22Rv1 (cell line): ENCODE measurements at regions not wholly inside any gene's neighbourhood (a gene's known extent, or its start where the extent isn't known, plus 50 kb on each side); places are given as distances from the start of the nearest gene placed in this dataset.

ENCODE experiments used
- ZFX ChIP-seq: fragments of 450-650 bp; IDR thresholded peaks from 2 replicates; pipeline ENCODE4 v1.6.1; 2017; ENCODE audit warnings: antibody characterized with exemption, borderline replicate concordance
- TF ChIP-seq, protein P1 (sequence below): fragments of 450-650 bp; IDR thresholded peaks from 2 replicates; pipeline ENCODE4 v1.5.1; 2017; ENCODE audit warnings: mild to moderate bottlenecking

DNA sequence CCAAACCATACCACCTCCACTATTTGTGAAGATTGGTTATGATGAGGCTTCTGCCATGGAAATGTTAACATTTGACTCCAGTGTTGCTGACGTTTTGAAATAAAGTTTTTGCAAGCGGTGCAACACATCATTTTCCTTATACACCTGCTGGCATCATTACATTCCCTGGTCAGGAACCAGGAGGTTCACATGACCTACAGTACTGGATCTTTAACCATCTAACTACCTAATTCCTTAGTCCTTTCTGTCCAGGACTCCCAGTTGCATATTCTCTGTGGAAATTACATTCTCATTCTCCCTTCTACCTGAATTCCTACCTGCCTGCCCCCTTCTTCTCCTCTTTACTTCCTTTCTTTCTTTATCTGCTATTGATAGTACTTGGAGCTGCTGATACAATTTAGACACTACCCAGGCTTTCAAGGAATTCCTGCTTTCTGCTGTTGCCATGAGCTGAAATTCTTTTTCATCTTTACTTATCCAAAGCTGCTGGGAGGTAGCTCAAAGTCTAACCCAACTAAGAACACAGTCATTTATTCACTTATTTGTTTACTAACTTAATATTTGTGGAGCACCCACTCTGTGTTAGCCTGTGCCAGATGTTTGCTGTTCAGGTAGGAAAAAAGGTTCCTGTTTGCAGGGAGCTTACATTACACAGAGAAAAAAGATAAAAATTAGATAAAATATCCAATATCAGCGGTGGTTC, 144.2 kb downstream of the EDEM1 start:
- TF ChIP-seq, protein P1, sequence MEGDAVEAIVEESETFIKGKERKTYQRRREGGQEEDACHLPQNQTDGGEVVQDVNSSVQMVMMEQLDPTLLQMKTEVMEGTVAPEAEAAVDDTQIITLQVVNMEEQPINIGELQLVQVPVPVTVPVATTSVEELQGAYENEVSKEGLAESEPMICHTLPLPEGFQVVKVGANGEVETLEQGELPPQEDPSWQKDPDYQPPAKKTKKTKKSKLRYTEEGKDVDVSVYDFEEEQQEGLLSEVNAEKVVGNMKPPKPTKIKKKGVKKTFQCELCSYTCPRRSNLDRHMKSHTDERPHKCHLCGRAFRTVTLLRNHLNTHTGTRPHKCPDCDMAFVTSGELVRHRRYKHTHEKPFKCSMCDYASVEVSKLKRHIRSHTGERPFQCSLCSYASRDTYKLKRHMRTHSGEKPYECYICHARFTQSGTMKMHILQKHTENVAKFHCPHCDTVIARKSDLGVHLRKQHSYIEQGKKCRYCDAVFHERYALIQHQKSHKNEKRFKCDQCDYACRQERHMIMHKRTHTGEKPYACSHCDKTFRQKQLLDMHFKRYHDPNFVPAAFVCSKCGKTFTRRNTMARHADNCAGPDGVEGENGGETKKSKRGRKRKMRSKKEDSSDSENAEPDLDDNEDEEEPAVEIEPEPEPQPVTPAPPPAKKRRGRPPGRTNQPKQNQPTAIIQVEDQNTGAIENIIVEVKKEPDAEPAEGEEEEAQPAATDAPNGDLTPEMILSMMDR, result no peak
- no peak for TF ChIP-seq ZFX
